PC-9 (cell line): ENCODE measurements at regions not wholly inside any gene's neighbourhood (a gene's known extent, or its start where the extent isn't known, plus 50 kb on each side); places are given as distances from the start of the nearest gene placed in this dataset.

Experiments used
- BruUV-seq: library from RNA; stranded (reverse); fragments of 400-500 nt; replicated peaks from 2 replicates; lab custom pipeline; 2021; lab: Mats Ljungman, UMichigan
- CTCF ChIA-PET: fragments of 300-600 bp; sonication (Branson Sonifier 250); formaldehyde crosslinking; loops from one replicate; lab custom pipeline; 2022; ENCODE audit warnings: antibody characterized with exemption; lab: Charles Lee
- POLR2A ChIA-PET: fragments of 300-600 bp; sonication (Branson Sonifier 250); formaldehyde crosslinking; loops from one replicate; lab custom pipeline; 2022; ENCODE audit warnings: antibody characterized with exemption; ENCODE audit not compliant: unreplicated experiment; lab: Charles Lee
- DNase-seq, 2 experiments: peaks; one replicate each; pipeline versions ENCODE4 v3.0.0 to v3.0.0-alpha.2; 2015 to 2022; ENCODE audit warnings: mixed read lengths in 1 of 2
- H2AFZ ChIP-seq: fragments of 200-600 bp; sonication (generic); 2 replicates; pipeline ENCODE4 v1.8.1; 2017; ENCODE audit warnings: antibody characterized with exemption
- H3F3A ChIP-seq: fragments of 200-600 bp; sonication (generic); 2 replicates; pipeline ENCODE4 v1.8.1; 2017; ENCODE audit warnings: antibody characterized with exemption, mild to moderate bottlenecking, low read depth; ENCODE audit not compliant: insufficient read depth
- H3K27ac ChIP-seq: fragments of 200-600 bp; sonication (generic); 2 replicates; pipeline ENCODE4 v1.6.1; 2016; ENCODE audit warnings: mixed run types
- H3K27me3 ChIP-seq: fragments of 200-600 bp; sonication (generic); 2 replicates; pipeline ENCODE4 v1.6.1; 2016; ENCODE audit warnings: low read depth, mixed run types; ENCODE audit not compliant: insufficient read depth
- H3K36me3 ChIP-seq: fragments of 200-600 bp; sonication (generic); 2 replicates; pipeline ENCODE4 v1.6.1; 2016; ENCODE audit warnings: low read depth, mixed run types
- H3K4me1 ChIP-seq: fragments of 200-600 bp; sonication (generic); replicated peaks from 2 replicates; pipeline ENCODE4 v1.6.1; 2016; ENCODE audit warnings: mixed run types; ENCODE audit not compliant: insufficient read depth
- H3K4me2 ChIP-seq: fragments of 200-600 bp; sonication (generic); 2 replicates; pipeline ENCODE4 v1.6.1; 2017; ENCODE audit warnings: mixed run types
- H3K4me3 ChIP-seq: fragments of 200-600 bp; sonication (generic); 2 replicates; pipeline ENCODE4 v1.6.1; 2016; ENCODE audit warnings: mixed run types
- H3K79me2 ChIP-seq: fragments of 200-600 bp; sonication (generic); 2 replicates; pipeline ENCODE4 v1.6.1; 2017; ENCODE audit warnings: low read depth, mixed run types
- H3K9me2 ChIP-seq: fragments of 200-600 bp; sonication (generic); 2 replicates; pipeline ENCODE4 v1.8.1; 2017; ENCODE audit warnings: mild to moderate bottlenecking; ENCODE audit not compliant: insufficient read depth
- H3K9me3 ChIP-seq: fragments of 200-600 bp; sonication (generic); 2 replicates; pipeline ENCODE4 v1.8.1; 2016; ENCODE audit warnings: low read depth; ENCODE audit not compliant: insufficient read depth
- H4K20me1 ChIP-seq: fragments of 200-600 bp; sonication (generic); 2 replicates; pipeline ENCODE4 v1.8.1; 2017; ENCODE audit not compliant: insufficient read depth
- CTCF ChIP-seq: fragments of 200-600 bp; sonication (generic); conservative IDR thresholded peaks from 2 replicates; pipeline ENCODE4 v1.6.1; 2017; ENCODE audit warnings: mixed run types, antibody characterized with exemption, mild to moderate bottlenecking, moderate library complexity
- EZH2 ChIP-seq: fragments of 200-600 bp; sonication (generic); IDR thresholded peaks from 2 replicates; pipeline ENCODE4 v1.8.0; 2017; ENCODE audit warnings: antibody characterized with exemption, low read depth
- intact Hi-C: fragments of 100-400 bp; cut with micrococcal nuclease; formaldehyde crosslinking; loops from one replicate; pipeline ENCODE4 v1.10.0; 2022; ENCODE audit not compliant: unreplicated experiment

- DNase-seq: no peak
- no peak overlapping the region; the same call in 1 of the 2 replicates for H2AFZ ChIP-seq
- no peaks in the 10 kb centered on the region for H3K36me3 ChIP-seq
- H3F3A ChIP-seq: no peaks in the 10 kb centered on the region
- no peaks in the 10 kb centered on the region for H4K20me1 ChIP-seq
- ChIA-PET POLR2A (no interaction called here), CTCF (no interaction called here)
- no peaks in the 10 kb centered on the region for H3K9me2 ChIP-seq
- H3K79me2 ChIP-seq: no peaks in the 10 kb centered on the region
- intact Hi-C loops: no loop called here
- no peak overlapping the region for H3K4me2 ChIP-seq
- no TSS peak for BruUV-seq
- TF ChIP-seq EZH2: no peak
- TF ChIP-seq CTCF: no peak
- peaks cover 36% of the 10 kb centered on the region; the same call in 1 of the 2 replicates for H3K27me3 ChIP-seq
- H3K4me3 ChIP-seq: no peak overlapping the region
- no peaks in the 10 kb centered on the region for H3K9me3 ChIP-seq
- no peak overlapping the region for H3K27ac ChIP-seq
- no peaks in the 10 kb centered on the region for H3K4me1 ChIP-seq
Observed at GRCh38 chr9:96122282-96122681, 179.7 kb downstream of the HSD17B3 start.

GRCh38 chr9:96121136-96121535, 180.8 kb downstream of the HSD17B3 start:
- ChIA-PET CTCF (no interaction called here), POLR2A (no interaction called here)
- Histone ChIP-seq H2AFZ (no peak overlapping the region), H3K4me3 (no peak overlapping the region), H3K4me2 (no peak overlapping the region), H3K4me1 (no peaks in the 10 kb centered on the region), H4K20me1 (no peaks in the 10 kb centered on the region), H3K9me2 (no peaks in the 10 kb centered on the region), H3K79me2 (no peaks in the 10 kb centered on the region), H3K9me3 (no peaks in the 10 kb centered on the region), H3F3A (no peaks in the 10 kb centered on the region), H3K27me3 (peaks cover 43% of the 10 kb centered on the region; the same call in 1 of the 2 replicates), H3K36me3 (no peaks in the 10 kb centered on the region), H3K27ac (no peak overlapping the region)
- DNase-seq: no peak
- TF ChIP-seq CTCF (no peak), EZH2 (no peak)
- intact Hi-C loops: no loop called here
- no TSS peak for BruUV-seq

- no peak for TF ChIP-seq CTCF
- TF ChIP-seq EZH2: no peak
- no peaks in the 10 kb centered on the region for H3K79me2 ChIP-seq
- H3K4me3 ChIP-seq: no peak overlapping the region
- CTCF ChIA-PET: no interaction called here
- no peaks in the 10 kb centered on the region for H3K4me1 ChIP-seq
- peaks cover 40% of the 10 kb centered on the region; the same call in 1 of the 2 replicates for H3K27me3 ChIP-seq
- H2AFZ ChIP-seq: no peak overlapping the region
- no peak for DNase-seq
- BruUV-seq: no TSS peak
- no peak overlapping the region for H3K4me2 ChIP-seq
- POLR2A ChIA-PET: no interaction called here
- no peaks in the 10 kb centered on the region for H4K20me1 ChIP-seq
- H3F3A ChIP-seq: no peaks in the 10 kb centered on the region
- intact Hi-C loops: no loop called here
- H3K27ac ChIP-seq: no peak overlapping the region
- H3K9me2 ChIP-seq: no peaks in the 10 kb centered on the region
- no peaks in the 10 kb centered on the region for H3K9me3 ChIP-seq
- H3K36me3 ChIP-seq: no peaks in the 10 kb centered on the region
Observed at GRCh38 chr9:96117398-96118080, 184.4 kb downstream of the HSD17B3 start.
